Thyroid gland (tissue), 4 donors: ENCODE measurements at regions not wholly inside any gene's neighbourhood (a gene's known extent, or its start where the extent isn't known, plus 50 kb on each side); places are given as distances from the start of the nearest gene placed in this dataset.

Experiments
- DNase-seq, 2 donors: peaks; one replicate each; pipeline ENCODE4 v3.0.0-alpha.2; 2019
- H3K27ac ChIP-seq, 3 donors: fragments of 200-600 bp; sonication (generic); 1 replicate in 2 of 3; 2 replicates in 1 of 3; pipeline ENCODE4 v1.5.1; 2016 to 2019; ENCODE audit warnings: mild to moderate bottlenecking in 1 of 3, moderate library complexity in 1 of 3
- H3K27me3 ChIP-seq: fragments of 200-600 bp; sonication (generic); one replicate; pipeline ENCODE4 v1.5.1; 2019
- H3K36me3 ChIP-seq, 2 donors: fragments of 200-600 bp; sonication (generic); one replicate each; pipeline ENCODE4 v1.5.1; 2016 to 2019
- H3K4me1 ChIP-seq, 2 donors: fragments of 200-600 bp; sonication (generic); one replicate each; pipeline ENCODE4 v1.5.1; 2017 to 2019
- H3K4me3 ChIP-seq, 3 donors: fragments of 200-600 bp; sonication (generic); replicated peaks in 1 of 3; 1 replicate in 2 of 3; 2 replicates in 1 of 3; pipeline ENCODE4 v1.5.1; 2016; ENCODE audit warnings: mild to moderate bottlenecking in 1 of 3
- H3K9me3 ChIP-seq: fragments of 200-600 bp; sonication (generic); one replicate; pipeline ENCODE4 v1.5.1; 2017
- POLR2A ChIP-seq, 2 donors: fragments of 450-650 bp; IDR thresholded peaks; one replicate each; pipeline ENCODE4 v1.6.1; 2017; ENCODE audit warnings: antibody characterized with exemption in 2 of 2, mild to moderate bottlenecking in 2 of 2, moderate library complexity in 1 of 2
- WGBS, 2 donors: methylation state at CpG; one replicate each; pipeline ENCODE4 v1.1.5; 2017; 5-methylcytosine and 5-hydroxymethylcytosine counted together
- intact Hi-C: fragments of 100-400 bp; cut with DNase I; formaldehyde crosslinking; loops from one replicate; pipeline ENCODE4 v1.15.1; 2023
- TF ChIP-seq, protein P1 (sequence below), 6 experiments: fragments of 200-600 bp in 3 of 6; fragments of 450-650 bp in 3 of 6; sonication (generic) in 3 of 6; IDR thresholded peaks; one replicate each; pipeline ENCODE4 v1.5.1; 2016 to 2019; ENCODE audit warnings: antibody characterized with exemption in 6 of 6, mild to moderate bottlenecking in 2 of 6, inconsistent platforms in 1 of 6, moderate library complexity in 1 of 6

DNA sequence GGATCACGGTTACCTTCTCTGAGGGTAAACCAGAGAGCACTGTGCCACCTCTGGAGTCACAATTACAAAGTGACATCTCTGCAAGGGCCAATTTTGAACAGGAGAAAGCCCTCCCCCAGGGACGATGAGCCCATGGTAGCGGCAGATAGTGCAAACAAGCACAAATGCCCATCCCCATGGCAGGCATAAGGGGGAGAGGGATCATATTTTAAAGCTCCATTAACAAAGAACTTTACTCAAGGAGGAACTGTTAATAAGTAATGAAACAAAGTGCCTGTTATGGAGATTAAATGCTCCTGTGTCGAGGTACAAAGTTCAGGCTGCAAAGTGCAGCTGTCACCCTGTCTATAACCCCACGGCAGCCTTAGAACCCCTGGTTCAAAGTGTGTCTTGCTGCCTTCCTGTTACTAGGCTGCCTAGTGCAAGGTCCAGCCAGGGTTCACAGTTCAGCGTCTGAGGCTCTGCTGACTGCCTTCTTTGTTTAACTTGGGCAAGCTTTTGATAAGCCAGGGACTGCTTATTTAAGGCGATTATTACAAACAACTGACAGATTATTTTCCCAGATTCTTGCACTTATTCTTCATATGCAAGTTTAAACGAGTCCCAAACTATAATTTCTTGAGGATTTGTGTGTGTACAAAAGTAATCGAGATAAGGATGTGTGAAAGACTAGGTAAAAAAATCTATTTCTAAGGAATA is 75.7 kb upstream of the NRIP1 start:
- TF ChIP-seq POLR2A (IDR thresholded peaks at IDR 0.05), result no peak
- TF ChIP-seq, protein P1, sequence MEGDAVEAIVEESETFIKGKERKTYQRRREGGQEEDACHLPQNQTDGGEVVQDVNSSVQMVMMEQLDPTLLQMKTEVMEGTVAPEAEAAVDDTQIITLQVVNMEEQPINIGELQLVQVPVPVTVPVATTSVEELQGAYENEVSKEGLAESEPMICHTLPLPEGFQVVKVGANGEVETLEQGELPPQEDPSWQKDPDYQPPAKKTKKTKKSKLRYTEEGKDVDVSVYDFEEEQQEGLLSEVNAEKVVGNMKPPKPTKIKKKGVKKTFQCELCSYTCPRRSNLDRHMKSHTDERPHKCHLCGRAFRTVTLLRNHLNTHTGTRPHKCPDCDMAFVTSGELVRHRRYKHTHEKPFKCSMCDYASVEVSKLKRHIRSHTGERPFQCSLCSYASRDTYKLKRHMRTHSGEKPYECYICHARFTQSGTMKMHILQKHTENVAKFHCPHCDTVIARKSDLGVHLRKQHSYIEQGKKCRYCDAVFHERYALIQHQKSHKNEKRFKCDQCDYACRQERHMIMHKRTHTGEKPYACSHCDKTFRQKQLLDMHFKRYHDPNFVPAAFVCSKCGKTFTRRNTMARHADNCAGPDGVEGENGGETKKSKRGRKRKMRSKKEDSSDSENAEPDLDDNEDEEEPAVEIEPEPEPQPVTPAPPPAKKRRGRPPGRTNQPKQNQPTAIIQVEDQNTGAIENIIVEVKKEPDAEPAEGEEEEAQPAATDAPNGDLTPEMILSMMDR (IDR thresholded peaks at IDR 0.05), result no peak
- intact Hi-C loops, result no loop called here

DNA sequence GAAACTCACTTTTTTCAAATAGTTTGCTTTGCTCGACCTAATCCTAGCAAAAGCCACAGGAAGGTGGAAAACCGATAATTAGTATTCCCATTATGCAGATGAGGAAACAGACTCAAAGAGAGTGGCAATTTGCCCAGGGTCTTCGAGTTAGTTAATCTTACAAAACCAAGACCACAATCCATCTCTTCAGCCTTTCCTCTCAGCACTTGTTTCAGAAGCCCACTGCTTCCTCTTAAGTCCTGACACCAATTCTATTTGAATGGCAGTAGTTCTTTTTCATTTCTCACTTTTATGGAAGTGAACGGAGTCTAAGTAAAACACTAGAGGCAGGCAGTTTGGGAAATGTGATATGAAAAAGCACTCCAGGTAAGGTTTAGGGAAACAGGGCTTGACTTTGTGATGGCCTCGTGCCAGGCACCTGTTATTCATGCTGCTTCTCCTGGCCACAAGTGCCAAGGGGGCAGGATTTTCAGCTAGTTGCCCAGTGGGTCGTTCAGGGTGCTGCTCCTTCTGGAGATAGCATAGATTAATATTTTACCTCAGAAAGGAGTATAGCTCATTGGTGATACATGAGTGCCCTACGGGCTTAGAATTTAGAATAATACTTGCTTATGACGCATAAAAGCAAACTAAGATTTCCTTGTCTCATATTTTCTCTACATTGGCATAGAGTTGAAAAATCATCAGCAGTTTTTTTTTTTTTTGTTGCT is 76.6 kb upstream of the NRIP1 start:
- intact Hi-C loops, result no loop called here
- no peak for TF ChIP-seq POLR2A (IDR thresholded peaks at IDR 0.05)
- TF ChIP-seq, protein P1 (IDR thresholded peaks at IDR 0.05), result no peak
- peak; percentile 39 to 50 for DNase-seq
- no peaks in the 10 kb centered on the region for H3K9me3 ChIP-seq
- no peaks in the 10 kb centered on the region for H3K27me3 ChIP-seq
- H3K4me1 ChIP-seq, result no peaks in the 10 kb centered on the region
- WGBS, 2 donors, result 46 to 55% methylated on average over 8 of the region's 8 CpGs
- H3K27ac ChIP-seq, result no peak overlapping the region
- no peaks in the 10 kb centered on the region for H3K36me3 ChIP-seq
- no peak overlapping the region for H3K4me3 ChIP-seq

More for the DNA sequence above, 75.7 kb upstream of the NRIP1 start:
- DNase-seq, result peak in 1 of 2 donors; percentile 5
- no peaks in the 10 kb centered on the region for H3K27me3 ChIP-seq
- no peak overlapping the region for H3K27ac ChIP-seq
- H3K4me3 ChIP-seq, result no peak overlapping the region
- 29 to 37% methylated on average over 9 of the region's 9 CpGs for WGBS, 2 donors
- no peaks in the 10 kb centered on the region for H3K9me3 ChIP-seq
- no peaks in the 10 kb centered on the region for H3K36me3 ChIP-seq
- H3K4me1 ChIP-seq, result no peaks in the 10 kb centered on the region

DNA sequence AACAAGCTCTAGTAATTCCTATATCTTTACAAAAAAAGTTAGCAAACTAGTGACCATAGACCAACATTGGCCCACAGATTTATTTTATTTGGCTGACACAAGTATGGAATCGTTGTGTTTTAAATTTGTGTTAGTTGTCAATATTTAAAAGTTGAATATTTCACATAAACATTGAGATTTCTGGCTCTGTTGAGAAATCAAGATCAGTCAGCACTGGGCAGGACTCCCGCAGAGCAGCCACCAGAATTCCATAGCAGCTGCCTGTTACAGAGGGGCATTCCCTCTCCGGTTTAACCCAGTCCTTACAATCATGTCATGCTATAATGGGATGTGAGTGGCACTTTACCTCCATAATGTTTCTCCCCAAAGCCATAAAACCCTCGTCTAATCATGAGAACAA is 79.2 kb upstream of the NRIP1 start:
- Histone ChIP-seq H3K9me3 (no peaks in the 10 kb centered on the region), H3K4me3 (no peak overlapping the region), H3K36me3 (no peaks in the 10 kb centered on the region), H3K27ac (no peak overlapping the region), H3K27me3 (no peaks in the 10 kb centered on the region), H3K4me1 (no peaks in the 10 kb centered on the region)
- 70 to 75% methylated on average over 4 of the region's 4 CpGs for WGBS, 2 donors
- intact Hi-C loops, result no loop called here
- no peak for DNase-seq
- no peak for TF ChIP-seq POLR2A (IDR thresholded peaks at IDR 0.05)
- TF ChIP-seq, protein P1 (IDR thresholded peaks at IDR 0.05), result no peak

DNA sequence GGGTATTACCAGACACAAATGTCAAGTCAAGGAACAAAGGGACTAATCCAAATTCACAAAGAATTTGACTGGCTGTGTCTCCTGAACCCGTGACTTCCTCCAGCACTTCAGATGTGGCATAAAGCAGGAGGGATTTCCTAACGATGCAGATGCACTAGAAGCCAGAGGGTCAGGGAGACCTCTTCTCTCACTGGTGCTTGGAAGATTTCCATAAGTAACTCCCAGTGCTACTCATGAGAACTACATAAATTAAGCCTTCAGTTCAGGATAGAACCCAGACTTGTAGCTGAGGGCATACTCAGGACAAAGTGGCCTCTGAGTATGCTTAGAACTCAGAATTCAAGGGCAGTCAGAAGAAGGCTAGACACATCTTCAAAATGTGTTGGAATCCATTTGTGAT is 83.6 kb upstream of the NRIP1 start:
- Histone ChIP-seq H3K4me1 (no peaks in the 10 kb centered on the region), H3K4me3 (no peak overlapping the region), H3K36me3 (no peaks in the 10 kb centered on the region), H3K27ac (no peak overlapping the region), H3K27me3 (no peaks in the 10 kb centered on the region), H3K9me3 (no peaks in the 10 kb centered on the region)
- no peak for DNase-seq
- WGBS, 2 donors, result 66 to 71% methylated on average over 2 of the region's 2 CpGs
- TF ChIP-seq POLR2A (IDR thresholded peaks at IDR 0.05), result no peak
- TF ChIP-seq, protein P1 (IDR thresholded peaks at IDR 0.05), result no peak
- intact Hi-C loops, result no loop called here

DNA sequence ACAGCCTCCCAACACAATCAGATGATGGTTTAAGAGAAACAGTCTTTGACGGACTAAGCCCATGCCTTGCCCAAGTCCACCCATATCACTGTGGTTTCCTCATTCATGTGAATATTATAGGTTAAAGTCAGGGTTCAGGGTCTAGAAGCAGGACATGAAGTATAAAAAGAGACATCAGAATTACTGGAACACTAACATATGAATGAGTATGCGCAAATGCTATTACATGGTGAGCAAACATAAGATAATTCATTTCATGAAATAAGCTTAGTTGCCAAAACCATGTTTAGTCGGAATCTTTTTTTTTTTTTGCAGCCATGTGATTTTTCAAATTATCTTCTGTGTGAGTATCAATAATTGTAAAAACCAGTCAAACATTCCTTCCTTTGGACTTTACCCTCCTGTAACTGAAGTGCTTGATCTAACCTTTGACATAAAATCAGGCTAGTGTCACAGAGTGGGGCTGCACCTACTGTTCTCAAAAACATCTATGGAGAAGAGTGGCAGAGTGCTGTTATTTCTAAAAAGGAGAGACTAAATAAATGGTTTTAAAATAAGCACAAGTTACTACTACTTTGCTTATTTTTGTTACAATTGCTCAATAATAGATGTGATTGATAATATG is 84.9 kb upstream of the NRIP1 start:
- no peak for DNase-seq
- intact Hi-C loops, result no loop called here
- TF ChIP-seq, protein P1 (IDR thresholded peaks at IDR 0.05), result no peak
- whole genome bisulfite sequencing, 2 donors, result 92 to 94% methylated on average over 3 of the region's 3 CpGs
- H3K27me3 ChIP-seq, result no peaks in the 10 kb centered on the region
- no peaks in the 10 kb centered on the region for H3K9me3 ChIP-seq
- no peak overlapping the region for H3K27ac ChIP-seq
- no peak overlapping the region for H3K4me3 ChIP-seq
- H3K36me3 ChIP-seq, result no peaks in the 10 kb centered on the region
- no peaks in the 10 kb centered on the region for H3K4me1 ChIP-seq
